SK-N-SH (cell line): ENCODE measurements at regions not wholly inside any gene's neighbourhood (a gene's known extent, or its start where the extent isn't known, plus 50 kb on each side); places are given as distances from the start of the nearest gene placed in this dataset.

Source experiments
- EP300 ChIP-seq, 2 experiments: IDR thresholded peaks; 2 replicates each; pipeline versions ENCODE4 v1.4.0 to v1.6.1; 2012; ENCODE audit warnings: borderline replicate concordance in 1 of 2, low read depth in 1 of 2, low read length in 1 of 2
- FOXJ3 ChIP-seq: sonication (generic); formaldehyde crosslinking; IDR thresholded peaks from 2 replicates; pipeline ENCODE4 v1.5.1; 2020; ENCODE audit warnings: mild to moderate bottlenecking, missing genetic modification reagents
- NFIC ChIP-seq: IDR thresholded peaks from 2 replicates; pipeline ENCODE4 v1.4.0; 2012; ENCODE audit warnings: borderline replicate concordance
- NRF1 ChIP-seq: IDR thresholded peaks from 2 replicates; pipeline ENCODE4 v1.6.1; 2012; ENCODE audit warnings: low read depth, mild to moderate bottlenecking, low read length
- POLR2AphosphoS5 ChIP-seq: IDR thresholded peaks from 2 replicates; pipeline ENCODE4 v1.6.1; 2012; ENCODE audit warnings: low read depth, low read length
- RAD21 ChIP-seq: IDR thresholded peaks from 2 replicates; pipeline ENCODE4 v1.6.1; 2012; ENCODE audit warnings: mild to moderate bottlenecking, low read length
- RFX5 ChIP-seq: IDR thresholded peaks from 2 replicates; pipeline ENCODE4 v1.6.1; 2012; ENCODE audit warnings: mild to moderate bottlenecking, improper control_type of control experiment, low read length
- YY1 ChIP-seq: IDR thresholded peaks from 2 replicates; pipeline ENCODE4 v1.4.0; 2012; ENCODE audit warnings: low read depth, mild to moderate bottlenecking
- TF ChIP-seq, protein P1 (sequence below): IDR thresholded peaks from 2 replicates; pipeline ENCODE4 v1.6.1; 2012; ENCODE audit warnings: mild to moderate bottlenecking, low read depth, low read length, moderate library complexity
- TF ChIP-seq, protein P2 (sequence below): IDR thresholded peaks from 2 replicates; pipeline ENCODE4 v1.4.0; 2012; ENCODE audit warnings: low read depth, borderline replicate concordance
- TF ChIP-seq, protein P3 (sequence below): fragments of 200-600 bp; sonication (generic); IDR thresholded peaks from 2 replicates; pipeline ENCODE4 v1.6.1; 2017; ENCODE audit warnings: antibody characterized with exemption, mild to moderate bottlenecking, moderate library complexity
- TF ChIP-seq, protein P4 (sequence below): fragments of 150-350 bp; IDR thresholded peaks from 2 replicates; pipeline ENCODE4 v1.6.1; 2016; ENCODE audit warnings: mild to moderate bottlenecking, low read depth, low read length
- TF ChIP-seq, protein P5 (sequence below): IDR thresholded peaks from 2 replicates; pipeline ENCODE4 v1.4.0; 2012; ENCODE audit warnings: low read depth

DNA sequence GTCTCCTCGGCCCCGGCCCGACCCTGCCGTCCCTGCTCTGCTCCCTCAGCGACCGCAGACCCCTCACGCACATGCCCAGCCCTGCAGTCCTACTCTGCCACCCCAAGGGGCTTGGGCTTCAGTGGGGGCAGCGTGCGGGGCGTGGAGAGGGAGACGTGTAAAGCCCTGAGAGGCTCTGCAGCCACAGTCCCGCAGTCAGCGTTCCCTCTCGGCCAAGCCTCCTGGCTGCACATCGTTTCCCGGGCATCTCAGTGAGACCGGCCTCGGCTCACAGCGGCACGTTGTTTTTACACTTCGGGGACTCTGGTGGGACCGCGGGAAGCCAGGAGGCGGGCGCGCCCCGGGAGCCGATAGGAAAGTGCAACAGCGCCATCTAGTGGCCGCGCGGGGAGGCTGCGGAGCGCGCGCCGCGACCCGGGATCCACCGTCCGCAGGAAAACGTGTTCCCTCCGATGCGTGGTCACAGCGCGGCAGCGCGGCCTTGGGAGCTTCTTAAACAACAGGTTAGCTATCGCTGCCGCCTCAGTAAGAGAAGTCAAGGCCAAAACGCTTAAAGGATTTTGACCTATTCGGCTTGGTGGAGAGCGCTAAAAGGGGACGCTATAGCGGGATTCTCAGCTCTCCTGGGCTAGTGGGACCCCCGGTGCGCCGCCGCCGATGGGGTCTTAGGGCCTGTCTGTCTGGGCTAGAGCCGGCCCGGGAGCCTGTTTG lies 226.8 kb upstream of the IGF1R start:
- TF ChIP-seq, protein P1, sequence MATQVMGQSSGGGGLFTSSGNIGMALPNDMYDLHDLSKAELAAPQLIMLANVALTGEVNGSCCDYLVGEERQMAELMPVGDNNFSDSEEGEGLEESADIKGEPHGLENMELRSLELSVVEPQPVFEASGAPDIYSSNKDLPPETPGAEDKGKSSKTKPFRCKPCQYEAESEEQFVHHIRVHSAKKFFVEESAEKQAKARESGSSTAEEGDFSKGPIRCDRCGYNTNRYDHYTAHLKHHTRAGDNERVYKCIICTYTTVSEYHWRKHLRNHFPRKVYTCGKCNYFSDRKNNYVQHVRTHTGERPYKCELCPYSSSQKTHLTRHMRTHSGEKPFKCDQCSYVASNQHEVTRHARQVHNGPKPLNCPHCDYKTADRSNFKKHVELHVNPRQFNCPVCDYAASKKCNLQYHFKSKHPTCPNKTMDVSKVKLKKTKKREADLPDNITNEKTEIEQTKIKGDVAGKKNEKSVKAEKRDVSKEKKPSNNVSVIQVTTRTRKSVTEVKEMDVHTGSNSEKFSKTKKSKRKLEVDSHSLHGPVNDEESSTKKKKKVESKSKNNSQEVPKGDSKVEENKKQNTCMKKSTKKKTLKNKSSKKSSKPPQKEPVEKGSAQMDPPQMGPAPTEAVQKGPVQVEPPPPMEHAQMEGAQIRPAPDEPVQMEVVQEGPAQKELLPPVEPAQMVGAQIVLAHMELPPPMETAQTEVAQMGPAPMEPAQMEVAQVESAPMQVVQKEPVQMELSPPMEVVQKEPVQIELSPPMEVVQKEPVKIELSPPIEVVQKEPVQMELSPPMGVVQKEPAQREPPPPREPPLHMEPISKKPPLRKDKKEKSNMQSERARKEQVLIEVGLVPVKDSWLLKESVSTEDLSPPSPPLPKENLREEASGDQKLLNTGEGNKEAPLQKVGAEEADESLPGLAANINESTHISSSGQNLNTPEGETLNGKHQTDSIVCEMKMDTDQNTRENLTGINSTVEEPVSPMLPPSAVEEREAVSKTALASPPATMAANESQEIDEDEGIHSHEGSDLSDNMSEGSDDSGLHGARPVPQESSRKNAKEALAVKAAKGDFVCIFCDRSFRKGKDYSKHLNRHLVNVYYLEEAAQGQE: no peak
- TF ChIP-seq POLR2AphosphoS5: no peak
- TF ChIP-seq, protein P2, sequence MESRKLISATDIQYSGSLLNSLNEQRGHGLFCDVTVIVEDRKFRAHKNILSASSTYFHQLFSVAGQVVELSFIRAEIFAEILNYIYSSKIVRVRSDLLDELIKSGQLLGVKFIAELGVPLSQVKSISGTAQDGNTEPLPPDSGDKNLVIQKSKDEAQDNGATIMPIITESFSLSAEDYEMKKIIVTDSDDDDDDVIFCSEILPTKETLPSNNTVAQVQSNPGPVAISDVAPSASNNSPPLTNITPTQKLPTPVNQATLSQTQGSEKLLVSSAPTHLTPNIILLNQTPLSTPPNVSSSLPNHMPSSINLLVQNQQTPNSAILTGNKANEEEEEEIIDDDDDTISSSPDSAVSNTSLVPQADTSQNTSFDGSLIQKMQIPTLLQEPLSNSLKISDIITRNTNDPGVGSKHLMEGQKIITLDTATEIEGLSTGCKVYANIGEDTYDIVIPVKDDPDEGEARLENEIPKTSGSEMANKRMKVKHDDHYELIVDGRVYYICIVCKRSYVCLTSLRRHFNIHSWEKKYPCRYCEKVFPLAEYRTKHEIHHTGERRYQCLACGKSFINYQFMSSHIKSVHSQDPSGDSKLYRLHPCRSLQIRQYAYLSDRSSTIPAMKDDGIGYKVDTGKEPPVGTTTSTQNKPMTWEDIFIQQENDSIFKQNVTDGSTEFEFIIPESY: no peak
- TF ChIP-seq YY1: no peak
- no peak for TF ChIP-seq EP300 (IDR thresholded peaks at IDR 0.05; ENCODE audit: borderline replicate concordance in 1 of 2, low read depth in 1 of 2, low read length in 1 of 2)
- no peak for TF ChIP-seq NFIC
- no peak for TF ChIP-seq NRF1
- TF ChIP-seq RFX5: no peak
- TF ChIP-seq, protein P3, sequence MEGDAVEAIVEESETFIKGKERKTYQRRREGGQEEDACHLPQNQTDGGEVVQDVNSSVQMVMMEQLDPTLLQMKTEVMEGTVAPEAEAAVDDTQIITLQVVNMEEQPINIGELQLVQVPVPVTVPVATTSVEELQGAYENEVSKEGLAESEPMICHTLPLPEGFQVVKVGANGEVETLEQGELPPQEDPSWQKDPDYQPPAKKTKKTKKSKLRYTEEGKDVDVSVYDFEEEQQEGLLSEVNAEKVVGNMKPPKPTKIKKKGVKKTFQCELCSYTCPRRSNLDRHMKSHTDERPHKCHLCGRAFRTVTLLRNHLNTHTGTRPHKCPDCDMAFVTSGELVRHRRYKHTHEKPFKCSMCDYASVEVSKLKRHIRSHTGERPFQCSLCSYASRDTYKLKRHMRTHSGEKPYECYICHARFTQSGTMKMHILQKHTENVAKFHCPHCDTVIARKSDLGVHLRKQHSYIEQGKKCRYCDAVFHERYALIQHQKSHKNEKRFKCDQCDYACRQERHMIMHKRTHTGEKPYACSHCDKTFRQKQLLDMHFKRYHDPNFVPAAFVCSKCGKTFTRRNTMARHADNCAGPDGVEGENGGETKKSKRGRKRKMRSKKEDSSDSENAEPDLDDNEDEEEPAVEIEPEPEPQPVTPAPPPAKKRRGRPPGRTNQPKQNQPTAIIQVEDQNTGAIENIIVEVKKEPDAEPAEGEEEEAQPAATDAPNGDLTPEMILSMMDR: peak; percentile 88
- TF ChIP-seq, protein P4, sequence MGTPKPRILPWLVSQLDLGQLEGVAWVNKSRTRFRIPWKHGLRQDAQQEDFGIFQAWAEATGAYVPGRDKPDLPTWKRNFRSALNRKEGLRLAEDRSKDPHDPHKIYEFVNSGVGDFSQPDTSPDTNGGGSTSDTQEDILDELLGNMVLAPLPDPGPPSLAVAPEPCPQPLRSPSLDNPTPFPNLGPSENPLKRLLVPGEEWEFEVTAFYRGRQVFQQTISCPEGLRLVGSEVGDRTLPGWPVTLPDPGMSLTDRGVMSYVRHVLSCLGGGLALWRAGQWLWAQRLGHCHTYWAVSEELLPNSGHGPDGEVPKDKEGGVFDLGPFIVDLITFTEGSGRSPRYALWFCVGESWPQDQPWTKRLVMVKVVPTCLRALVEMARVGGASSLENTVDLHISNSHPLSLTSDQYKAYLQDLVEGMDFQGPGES: no peak
- TF ChIP-seq FOXJ3 (CRISPR knock-in tag): no peak
- peak; percentile 78 for TF ChIP-seq RAD21
- TF ChIP-seq, protein P5, sequence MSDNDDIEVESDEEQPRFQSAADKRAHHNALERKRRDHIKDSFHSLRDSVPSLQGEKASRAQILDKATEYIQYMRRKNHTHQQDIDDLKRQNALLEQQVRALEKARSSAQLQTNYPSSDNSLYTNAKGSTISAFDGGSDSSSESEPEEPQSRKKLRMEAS: peak; percentile 87
